Endothelial cell of umbilical vein (primary cell): ENCODE measurements at regions not wholly inside any gene's neighbourhood (a gene's known extent, or its start where the extent isn't known, plus 50 kb on each side); places are given as distances from the start of the nearest gene placed in this dataset.

Experiments used
- BruUV-seq: library from RNA; stranded (reverse); fragments of 400-500 nt; replicated peaks from 2 replicates; lab custom pipeline; 2021; lab: Mats Ljungman, UMichigan
- CTCF ChIA-PET: fragments of 300-600, 350-600 bp; sonication (Branson Sonifier 250); formaldehyde crosslinking; loops from one replicate; lab custom pipeline; 2021; ENCODE audit warnings: antibody characterized with exemption, inconsistent platforms; lab: Charles Lee
- POLR2A ChIA-PET: fragments of 300-600, 350-600 bp; sonication (Branson Sonifier 250); formaldehyde crosslinking; loops from one replicate; lab custom pipeline; 2021; ENCODE audit warnings: antibody characterized with exemption, inconsistent platforms; lab: Charles Lee
- DNase-seq: peaks from one replicate; pipeline ENCODE4 v3.0.0-alpha.2; 2011; ENCODE audit warnings: low read depth, low spot score
- FAIRE-seq: peaks from 2 replicates; lab custom pipeline; 2011; peaks lifted over from hg19 to GRCh38; lab: Jason Lieb, UNC
- H2AFZ ChIP-seq: 2 replicates; pipeline ENCODE4 v1.6.0; 2012; ENCODE audit warnings: low read depth, low read length, control low read depth, inconsistent platforms
- H3K27ac ChIP-seq: 2 replicates; pipeline ENCODE4 v1.5.1; 2011; ENCODE audit warnings: low read depth, mild to moderate bottlenecking, control low read depth, low read length, moderate library complexity; ENCODE audit not compliant: insufficient read depth
- H3K27me3 ChIP-seq, 2 experiments: 2 replicates each; pipeline versions ENCODE4 v1.6.0 to v1.6.1; 2011; ENCODE audit warnings: low read length in 2 of 2, mixed read lengths in 1 of 2; ENCODE audit not compliant: control insufficient read depth in 2 of 2, insufficient read depth in 2 of 2
- H3K36me3 ChIP-seq, 2 experiments: 2 replicates in 1 of 2; 3 replicates in 1 of 2; pipeline ENCODE4 v1.5.1; 2011; ENCODE audit warnings: low read length in 2 of 2, mild to moderate bottlenecking in 1 of 2, moderate library complexity in 1 of 2; ENCODE audit not compliant: control insufficient read depth in 2 of 2, insufficient read depth in 2 of 2; ENCODE audit errors: extremely low read depth in 1 of 2
- H3K4me1 ChIP-seq: 3 replicates; pipeline ENCODE4 v1.5.1; 2011; ENCODE audit warnings: mild to moderate bottlenecking, low read length; ENCODE audit not compliant: control insufficient read depth, insufficient read depth; ENCODE audit errors: extremely low read depth
- H3K4me2 ChIP-seq: 2 replicates; pipeline ENCODE4 v1.6.1; 2011; ENCODE audit warnings: low read length, control low read depth, mixed read lengths; ENCODE audit not compliant: insufficient read depth
- H3K4me3 ChIP-seq, 3 experiments: fragments of 200-600 bp in 1 of 3; sonication (generic), shearing (Covaris generic) in 1 of 3; replicated peaks in 1 of 3; 2 replicates each; pipeline ENCODE4 v1.5.1; 2011 to 2016; ENCODE audit warnings: control low read depth in 3 of 3, low read length in 3 of 3, mild to moderate bottlenecking in 2 of 3, inconsistent platforms in 1 of 3, low read depth in 1 of 3, moderate library complexity in 1 of 3; ENCODE audit not compliant: insufficient read depth in 1 of 3
- H3K79me2 ChIP-seq: 2 replicates; pipeline ENCODE4 v1.6.0; 2012; ENCODE audit warnings: low read length, inconsistent platforms; ENCODE audit not compliant: control insufficient read depth, insufficient read depth
- H3K9ac ChIP-seq: replicated peaks from 2 replicates; pipeline ENCODE3; 2011; ENCODE audit warnings: low read length, control low read depth; ENCODE audit not compliant: insufficient read depth; ENCODE audit errors: extremely low read depth
- H3K9me1 ChIP-seq: replicated peaks from 3 replicates; pipeline ENCODE4 v1.6.0; 2011; ENCODE audit warnings: mild to moderate bottlenecking, low read length; ENCODE audit not compliant: control insufficient read depth, insufficient read depth; ENCODE audit errors: extremely low read depth
- H3K9me3 ChIP-seq: replicated peaks from 2 replicates; pipeline ENCODE4 v1.5.1; 2012; ENCODE audit warnings: low read length, inconsistent platforms; ENCODE audit not compliant: control insufficient read depth, insufficient read depth
- H4K20me1 ChIP-seq: replicated peaks from 2 replicates; pipeline ENCODE3; 2011; ENCODE audit warnings: mild to moderate bottlenecking, low read length; ENCODE audit not compliant: control insufficient read depth, insufficient read depth; ENCODE audit errors: extremely low read depth
- EZH2 ChIP-seq: IDR thresholded peaks from 2 replicates; pipeline ENCODE4 v1.6.1; 2012; ENCODE audit warnings: borderline replicate concordance, low read depth, mild to moderate bottlenecking, moderate library complexity, low read length, inconsistent platforms; ENCODE audit not compliant: severe bottlenecking
- FOS ChIP-seq: IDR thresholded peaks from 2 replicates; pipeline ENCODE4 v1.6.1; 2011; ENCODE audit warnings: mild to moderate bottlenecking, low read length, moderate library complexity, borderline replicate concordance; ENCODE audit not compliant: insufficient read depth
- GATA2 ChIP-seq: IDR thresholded peaks from 2 replicates; pipeline ENCODE4 v1.7.0; 2011; ENCODE audit warnings: low read depth, mild to moderate bottlenecking, moderate library complexity, mixed read lengths, low read length; ENCODE audit not compliant: insufficient read length, insufficient read depth
- JUN ChIP-seq: IDR thresholded peaks from 2 replicates; pipeline ENCODE4 v1.6.1; 2011; ENCODE audit warnings: borderline replicate concordance, low read depth; ENCODE audit not compliant: insufficient read length, insufficient read depth
- MYC ChIP-seq: IDR thresholded peaks from one replicate; pipeline ENCODE4 v1.6.1; 2011; ENCODE audit warnings: mild to moderate bottlenecking, low read depth, low read length
- POLR2A ChIP-seq: IDR thresholded peaks from 2 replicates; pipeline ENCODE4 v1.6.1; 2012; ENCODE audit warnings: low read depth, mild to moderate bottlenecking, control low read depth, low read length
- POLR2AphosphoS5 ChIP-seq: IDR thresholded peaks from 2 replicates; pipeline ENCODE4 v1.6.1; 2012; ENCODE audit warnings: low read depth, mild to moderate bottlenecking, control low read depth, low read length, moderate library complexity; ENCODE audit not compliant: insufficient read depth
- dilution Hi-C: fragments of 300-500 bp; cut with MboI; formaldehyde crosslinking; loops from one replicate; pipeline ENCODE4 v1.15.0; 2019; ENCODE audit warnings: low sequenced_read_pairs; ENCODE audit not compliant: extremely low pct_ligation_motif_present
- intact Hi-C: fragments of 100-400 bp; cut with micrococcal nuclease; formaldehyde crosslinking; loops from one replicate; pipeline ENCODE4 v1.10.0; 2022
- TF ChIP-seq, protein P1 (sequence below): IDR thresholded peaks from 2 replicates; pipeline ENCODE4 v1.6.1; 2011; ENCODE audit not compliant: insufficient read depth, insufficient read length
- TF ChIP-seq, protein P2 (sequence below), 2 donors: IDR thresholded peaks; 1 replicate in 1 of 2; 2 replicates in 1 of 2; pipeline ENCODE4 v1.5.1; 2011; ENCODE audit warnings: low read length in 2 of 2, mild to moderate bottlenecking in 2 of 2, moderate library complexity in 2 of 2, control low read depth in 1 of 2, inconsistent platforms in 1 of 2, low read depth in 1 of 2; ENCODE audit not compliant: insufficient read depth in 1 of 2; ENCODE audit errors: extremely low read depth in 1 of 2

DNA sequence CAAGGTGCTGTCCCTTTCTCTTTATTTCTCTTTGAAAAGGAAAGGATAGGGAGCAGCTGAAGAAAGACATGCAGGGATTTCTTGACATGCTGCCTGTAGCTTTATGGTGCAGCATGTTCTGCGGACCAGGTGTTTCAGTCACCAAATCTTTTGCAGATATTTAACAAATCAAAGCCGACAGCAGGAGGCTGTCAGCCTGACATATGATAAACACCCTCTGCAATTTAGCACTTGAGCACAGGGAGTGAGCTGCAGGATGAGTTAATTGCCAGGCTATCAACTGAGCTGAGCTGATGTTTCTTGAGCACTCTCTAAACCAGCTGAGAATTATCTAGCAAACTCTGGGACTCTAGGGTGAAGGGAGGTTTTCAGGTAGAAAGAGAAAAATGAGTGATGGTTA, 212.8 kb upstream of the ATP10B start:
- Histone ChIP-seq H4K20me1 (no peaks in the 10 kb centered on the region), H3K27ac (no peak overlapping the region), H3K4me3 (no peak overlapping the region), H3K9me1 (no peaks in the 10 kb centered on the region), H3K4me1 (no peaks in the 10 kb centered on the region), H3K9ac (no peak overlapping the region), H3K79me2 (no peaks in the 10 kb centered on the region), H3K27me3 (no peaks in the 10 kb centered on the region), H2AFZ (no peak overlapping the region), H3K9me3 (peaks cover 1% of the 10 kb centered on the region), H3K36me3 (no peaks in the 10 kb centered on the region), H3K4me2 (no peak overlapping the region)
- intact Hi-C loops (no loop called here), dilution Hi-C loops (no loop called here)
- TF ChIP-seq JUN (no peak), POLR2AphosphoS5 (no peak), GATA2 (no peak), MYC (no peak), FOS (no peak), EZH2 (no peak), POLR2A (no peak)
- TF ChIP-seq, protein P1, sequence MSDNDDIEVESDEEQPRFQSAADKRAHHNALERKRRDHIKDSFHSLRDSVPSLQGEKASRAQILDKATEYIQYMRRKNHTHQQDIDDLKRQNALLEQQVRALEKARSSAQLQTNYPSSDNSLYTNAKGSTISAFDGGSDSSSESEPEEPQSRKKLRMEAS: no peak
- TF ChIP-seq, protein P2, sequence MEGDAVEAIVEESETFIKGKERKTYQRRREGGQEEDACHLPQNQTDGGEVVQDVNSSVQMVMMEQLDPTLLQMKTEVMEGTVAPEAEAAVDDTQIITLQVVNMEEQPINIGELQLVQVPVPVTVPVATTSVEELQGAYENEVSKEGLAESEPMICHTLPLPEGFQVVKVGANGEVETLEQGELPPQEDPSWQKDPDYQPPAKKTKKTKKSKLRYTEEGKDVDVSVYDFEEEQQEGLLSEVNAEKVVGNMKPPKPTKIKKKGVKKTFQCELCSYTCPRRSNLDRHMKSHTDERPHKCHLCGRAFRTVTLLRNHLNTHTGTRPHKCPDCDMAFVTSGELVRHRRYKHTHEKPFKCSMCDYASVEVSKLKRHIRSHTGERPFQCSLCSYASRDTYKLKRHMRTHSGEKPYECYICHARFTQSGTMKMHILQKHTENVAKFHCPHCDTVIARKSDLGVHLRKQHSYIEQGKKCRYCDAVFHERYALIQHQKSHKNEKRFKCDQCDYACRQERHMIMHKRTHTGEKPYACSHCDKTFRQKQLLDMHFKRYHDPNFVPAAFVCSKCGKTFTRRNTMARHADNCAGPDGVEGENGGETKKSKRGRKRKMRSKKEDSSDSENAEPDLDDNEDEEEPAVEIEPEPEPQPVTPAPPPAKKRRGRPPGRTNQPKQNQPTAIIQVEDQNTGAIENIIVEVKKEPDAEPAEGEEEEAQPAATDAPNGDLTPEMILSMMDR (IDR thresholded peaks at IDR 0.05; ENCODE audit: extremely low read depth in 1 of 2, insufficient read depth in 1 of 2, low read depth in 1 of 2, low read length in 2 of 2): no peak
- BruUV-seq: no TSS peak
- DNase-seq (no peak), FAIRE-seq (no peak)
- CTCF ChIA-PET: no interaction called here
- POLR2A ChIA-PET: no interaction called here
